Neural progenitor cell (in vitro differentiated cells): ENCODE measurements at regions not wholly inside any gene's neighbourhood (a gene's known extent, or its start where the extent isn't known, plus 50 kb on each side); places are given as distances from the start of the nearest gene placed in this dataset.

Experiments
- EZH2 ChIP-seq: fragments of 200-600 bp; sonication (generic); IDR thresholded peaks from 2 replicates; pipeline ENCODE4 v1.6.1; 2017; ENCODE audit warnings: antibody characterized with exemption, mild to moderate bottlenecking, moderate library complexity
- EZH2phosphoT487 ChIP-seq: fragments of 200-600 bp; sonication (generic); IDR thresholded peaks from 2 replicates; pipeline ENCODE4 v1.6.1; 2017; ENCODE audit warnings: antibody characterized with exemption
- TF ChIP-seq, protein P1 (sequence below): fragments of 200-600 bp; sonication (generic); IDR thresholded peaks from 2 replicates; pipeline ENCODE4 v1.5.1; 2017; ENCODE audit warnings: antibody characterized with exemption, mild to moderate bottlenecking

DNA sequence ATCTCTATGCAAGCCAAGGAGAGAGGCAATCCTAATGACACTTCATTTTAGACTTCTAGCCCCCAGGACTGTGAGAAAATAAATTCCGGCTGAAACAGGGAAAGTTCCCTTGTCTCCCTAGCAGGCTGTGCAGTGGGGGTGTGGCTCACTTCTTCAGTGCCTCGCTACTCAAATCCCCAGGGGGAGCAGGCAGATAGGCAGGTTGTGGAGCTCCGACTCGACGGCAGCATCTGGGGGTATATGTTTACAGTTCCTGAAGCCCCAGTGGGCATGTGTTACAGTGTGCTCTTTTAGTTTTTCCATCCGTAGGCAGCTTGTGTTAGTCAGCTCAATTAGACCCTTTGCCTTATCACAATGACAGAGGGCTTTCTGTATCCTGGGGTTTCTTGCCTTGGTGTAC lies 836.5 kb downstream of the PDCD6IP start:
- TF ChIP-seq, protein P1, sequence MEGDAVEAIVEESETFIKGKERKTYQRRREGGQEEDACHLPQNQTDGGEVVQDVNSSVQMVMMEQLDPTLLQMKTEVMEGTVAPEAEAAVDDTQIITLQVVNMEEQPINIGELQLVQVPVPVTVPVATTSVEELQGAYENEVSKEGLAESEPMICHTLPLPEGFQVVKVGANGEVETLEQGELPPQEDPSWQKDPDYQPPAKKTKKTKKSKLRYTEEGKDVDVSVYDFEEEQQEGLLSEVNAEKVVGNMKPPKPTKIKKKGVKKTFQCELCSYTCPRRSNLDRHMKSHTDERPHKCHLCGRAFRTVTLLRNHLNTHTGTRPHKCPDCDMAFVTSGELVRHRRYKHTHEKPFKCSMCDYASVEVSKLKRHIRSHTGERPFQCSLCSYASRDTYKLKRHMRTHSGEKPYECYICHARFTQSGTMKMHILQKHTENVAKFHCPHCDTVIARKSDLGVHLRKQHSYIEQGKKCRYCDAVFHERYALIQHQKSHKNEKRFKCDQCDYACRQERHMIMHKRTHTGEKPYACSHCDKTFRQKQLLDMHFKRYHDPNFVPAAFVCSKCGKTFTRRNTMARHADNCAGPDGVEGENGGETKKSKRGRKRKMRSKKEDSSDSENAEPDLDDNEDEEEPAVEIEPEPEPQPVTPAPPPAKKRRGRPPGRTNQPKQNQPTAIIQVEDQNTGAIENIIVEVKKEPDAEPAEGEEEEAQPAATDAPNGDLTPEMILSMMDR: no peak
- TF ChIP-seq EZH2phosphoT487 (no peak), EZH2 (no peak)
